ENCODE measurements at regions not wholly inside any gene's neighbourhood (a gene's known extent, or its start where the extent isn't known, plus 50 kb on each side); places are given as distances from the start of the nearest gene placed in this dataset.
A peak's percentile ranks its signal among the peaks of the same experiment; 100 is the strongest.

- H4K8ac ChIP-seq (ENCODE audit: low read depth, low read length), result no peak overlapping the region
- H2BK5ac ChIP-seq (ENCODE audit: low read length), result no peak overlapping the region
- no peak for DNase-seq
- no peaks in the 10 kb centered on the region for H3K79me1 ChIP-seq (ENCODE audit: low read length)
- H3K4me2 ChIP-seq (ENCODE audit: low read length), result no peak overlapping the region
- H4K5ac ChIP-seq (ENCODE audit: low read length), result no peak overlapping the region
- no peak overlapping the region for H3K56ac ChIP-seq (ENCODE audit: low read length)
- no peaks in the 10 kb centered on the region for H3K36me3 ChIP-seq (ENCODE audit: control insufficient read depth, insufficient read depth, low read length)
- no peak overlapping the region for H3K27ac ChIP-seq (ENCODE audit: low read depth, low read length)
- H3K79me2 ChIP-seq (ENCODE audit: control insufficient read depth, insufficient read depth, low read length), result no peaks in the 10 kb centered on the region
- no peak overlapping the region for H2BK15ac ChIP-seq (replicated peaks; ENCODE audit: low read depth)
- no peaks in the 10 kb centered on the region for H3K27me3 ChIP-seq (ENCODE audit: insufficient read depth, low read length, poor library complexity)
- no peak overlapping the region for H2BK120ac ChIP-seq (ENCODE audit: low read depth, low read length)
- no peaks in the 10 kb centered on the region for H3K4me1 ChIP-seq (ENCODE audit: control insufficient read depth, low read depth, low read length)
- no peak overlapping the region for H3K4ac ChIP-seq (ENCODE audit: low read depth, low read length)
- H3K4me3 ChIP-seq (ENCODE audit: low read length), result no peak overlapping the region
- no peak overlapping the region for H3K9ac ChIP-seq (ENCODE audit: low read length)
- no peak overlapping the region for H3K23ac ChIP-seq (ENCODE audit: low read length)
- no peak overlapping the region for H2AK5ac ChIP-seq (ENCODE audit: low read length)
- no peak overlapping the region for H3K18ac ChIP-seq (ENCODE audit: low read length)
Observed at GRCh38 chr5:58148254-58148775, 311.6 kb downstream of the PLK2 start.

GRCh38 chr5:58145397-58145934 lies 314.4 kb downstream of the PLK2 start:
- Histone ChIP-seq H3K4me3 (ENCODE audit: low read length) (no peak overlapping the region), H3K27ac (ENCODE audit: low read depth, low read length) (no peak overlapping the region), H4K8ac (ENCODE audit: low read depth, low read length) (no peak overlapping the region), H3K9ac (ENCODE audit: low read length) (no peak overlapping the region), H3K79me1 (ENCODE audit: low read length) (no peaks in the 10 kb centered on the region), H3K4me2 (ENCODE audit: low read length) (no peak overlapping the region), H3K56ac (ENCODE audit: low read length) (no peak overlapping the region), H3K79me2 (ENCODE audit: control insufficient read depth, insufficient read depth, low read length) (no peaks in the 10 kb centered on the region), H3K4me1 (ENCODE audit: control insufficient read depth, low read depth, low read length) (no peaks in the 10 kb centered on the region), H3K4ac (ENCODE audit: low read depth, low read length) (peak overlapping the region; percentile 3), H2AK5ac (ENCODE audit: low read length) (no peak overlapping the region), H2BK5ac (ENCODE audit: low read length) (no peak overlapping the region), H3K27me3 (ENCODE audit: insufficient read depth, low read length, poor library complexity) (no peaks in the 10 kb centered on the region), H3K36me3 (ENCODE audit: control insufficient read depth, insufficient read depth, low read length) (no peaks in the 10 kb centered on the region), H4K5ac (ENCODE audit: low read length) (no peak overlapping the region), H2BK15ac (replicated peaks; ENCODE audit: low read depth) (no peak overlapping the region), H2BK120ac (ENCODE audit: low read depth, low read length) (no peak overlapping the region), H3K23ac (ENCODE audit: low read length) (no peak overlapping the region), H3K18ac (ENCODE audit: low read length) (no peak overlapping the region)
- no peak for DNase-seq
- no CpG with 5 or more reads among the region's 11 CpGs for WGBS (ENCODE audit: extremely low coverage, insufficient coverage, low lambda C conversion rate)

- no peak overlapping the region for H3K23ac ChIP-seq (ENCODE audit: low read length)
- no peak overlapping the region for H3K56ac ChIP-seq (ENCODE audit: low read length)
- H3K27me3 ChIP-seq (ENCODE audit: insufficient read depth, low read length, poor library complexity), result no peaks in the 10 kb centered on the region
- no peak overlapping the region for H3K18ac ChIP-seq (ENCODE audit: low read length)
- no peak overlapping the region for H2AK5ac ChIP-seq (ENCODE audit: low read length)
- H3K79me2 ChIP-seq (ENCODE audit: control insufficient read depth, insufficient read depth, low read length), result no peaks in the 10 kb centered on the region
- no peak overlapping the region for H3K4me2 ChIP-seq (ENCODE audit: low read length)
- no peaks in the 10 kb centered on the region for H3K4me1 ChIP-seq (ENCODE audit: control insufficient read depth, low read depth, low read length)
- H4K8ac ChIP-seq (ENCODE audit: low read depth, low read length), result no peak overlapping the region
- H2BK120ac ChIP-seq (ENCODE audit: low read depth, low read length), result no peak overlapping the region
- H3K27ac ChIP-seq (ENCODE audit: low read depth, low read length), result no peak overlapping the region
- H4K5ac ChIP-seq (ENCODE audit: low read length), result no peak overlapping the region
- H3K9ac ChIP-seq (ENCODE audit: low read length), result no peak overlapping the region
- no peaks in the 10 kb centered on the region for H3K79me1 ChIP-seq (ENCODE audit: low read length)
- no peak for DNase-seq
- H2BK5ac ChIP-seq (ENCODE audit: low read length), result no peak overlapping the region
- no peak overlapping the region for H2BK15ac ChIP-seq (replicated peaks; ENCODE audit: low read depth)
- WGBS (ENCODE audit: extremely low coverage, insufficient coverage, low lambda C conversion rate), result no CpG with 5 or more reads among the region's 2 CpGs
- H3K4ac ChIP-seq (ENCODE audit: low read depth, low read length), result no peak overlapping the region
- H3K4me3 ChIP-seq (ENCODE audit: low read length), result no peak overlapping the region
- H3K36me3 ChIP-seq (ENCODE audit: control insufficient read depth, insufficient read depth, low read length), result no peaks in the 10 kb centered on the region
Observed at GRCh38 chr5:58143727-58144126, 316.2 kb downstream of the PLK2 start.

- no peak overlapping the region for H2AK5ac ChIP-seq (ENCODE audit: low read length)
- no peak overlapping the region for H3K27ac ChIP-seq (ENCODE audit: low read depth, low read length)
- no peaks in the 10 kb centered on the region for H3K79me2 ChIP-seq (ENCODE audit: control insufficient read depth, insufficient read depth, low read length)
- H3K36me3 ChIP-seq (ENCODE audit: control insufficient read depth, insufficient read depth, low read length), result no peaks in the 10 kb centered on the region
- H3K4ac ChIP-seq (ENCODE audit: low read depth, low read length), result no peak overlapping the region
- H3K27me3 ChIP-seq (ENCODE audit: insufficient read depth, low read length, poor library complexity), result no peaks in the 10 kb centered on the region
- no peak overlapping the region for H3K9ac ChIP-seq (ENCODE audit: low read length)
- DNase-seq, result no peak
- H2BK15ac ChIP-seq (replicated peaks; ENCODE audit: low read depth), result no peak overlapping the region
- no peak overlapping the region for H2BK5ac ChIP-seq (ENCODE audit: low read length)
- H3K18ac ChIP-seq (ENCODE audit: low read length), result no peak overlapping the region
- no peak overlapping the region for H3K4me2 ChIP-seq (ENCODE audit: low read length)
- no peak overlapping the region for H2BK120ac ChIP-seq (ENCODE audit: low read depth, low read length)
- no CpG with 5 or more reads among the region's 1 CpG for WGBS (ENCODE audit: extremely low coverage, insufficient coverage, low lambda C conversion rate)
- H3K4me3 ChIP-seq (ENCODE audit: low read length), result no peak overlapping the region
- H4K8ac ChIP-seq (ENCODE audit: low read depth, low read length), result no peak overlapping the region
- H3K23ac ChIP-seq (ENCODE audit: low read length), result no peak overlapping the region
- H4K5ac ChIP-seq (ENCODE audit: low read length), result no peak overlapping the region
- no peaks in the 10 kb centered on the region for H3K4me1 ChIP-seq (ENCODE audit: control insufficient read depth, low read depth, low read length)
- H3K79me1 ChIP-seq (ENCODE audit: low read length), result no peaks in the 10 kb centered on the region
- H3K56ac ChIP-seq (ENCODE audit: low read length), result no peak overlapping the region
Observed at GRCh38 chr5:58143181-58143580, 316.7 kb downstream of the PLK2 start.

- no peak overlapping the region for H4K8ac ChIP-seq (ENCODE audit: low read depth, low read length)
- H3K18ac ChIP-seq (ENCODE audit: low read length), result no peak overlapping the region
- no peak overlapping the region for H2BK15ac ChIP-seq (replicated peaks; ENCODE audit: low read depth)
- no CpG with 5 or more reads among the region's 2 CpGs for WGBS (ENCODE audit: extremely low coverage, insufficient coverage, low lambda C conversion rate)
- no peak overlapping the region for H2BK120ac ChIP-seq (ENCODE audit: low read depth, low read length)
- no peak overlapping the region for H3K9ac ChIP-seq (ENCODE audit: low read length)
- H2BK5ac ChIP-seq (ENCODE audit: low read length), result no peak overlapping the region
- H3K27me3 ChIP-seq (ENCODE audit: insufficient read depth, low read length, poor library complexity), result no peaks in the 10 kb centered on the region
- no peak overlapping the region for H3K27ac ChIP-seq (ENCODE audit: low read depth, low read length)
- no peaks in the 10 kb centered on the region for H3K36me3 ChIP-seq (ENCODE audit: control insufficient read depth, insufficient read depth, low read length)
- no peak overlapping the region for H3K56ac ChIP-seq (ENCODE audit: low read length)
- DNase-seq, result no peak
- H3K4me3 ChIP-seq (ENCODE audit: low read length), result no peak overlapping the region
- no peak overlapping the region for H3K4me2 ChIP-seq (ENCODE audit: low read length)
- no peak overlapping the region for H2AK5ac ChIP-seq (ENCODE audit: low read length)
- no peak overlapping the region for H4K5ac ChIP-seq (ENCODE audit: low read length)
- H3K79me2 ChIP-seq (ENCODE audit: control insufficient read depth, insufficient read depth, low read length), result no peaks in the 10 kb centered on the region
- H3K23ac ChIP-seq (ENCODE audit: low read length), result no peak overlapping the region
- H3K4ac ChIP-seq (ENCODE audit: low read depth, low read length), result no peak overlapping the region
- no peaks in the 10 kb centered on the region for H3K79me1 ChIP-seq (ENCODE audit: low read length)
- H3K4me1 ChIP-seq (ENCODE audit: control insufficient read depth, low read depth, low read length), result no peaks in the 10 kb centered on the region
Observed at GRCh38 chr5:58138791-58139190, 321.1 kb downstream of the PLK2 start.

GRCh38 chr5:58136406-58136805 lies 323.5 kb downstream of the PLK2 start:
- no peak overlapping the region for H3K4ac ChIP-seq (ENCODE audit: low read depth, low read length)
- no peaks in the 10 kb centered on the region for H3K79me1 ChIP-seq (ENCODE audit: low read length)
- H3K9ac ChIP-seq (ENCODE audit: low read length), result no peak overlapping the region
- H3K4me2 ChIP-seq (ENCODE audit: low read length), result no peak overlapping the region
- H4K5ac ChIP-seq (ENCODE audit: low read length), result no peak overlapping the region
- no peaks in the 10 kb centered on the region for H3K79me2 ChIP-seq (ENCODE audit: control insufficient read depth, insufficient read depth, low read length)
- no peak overlapping the region for H3K27ac ChIP-seq (ENCODE audit: low read depth, low read length)
- H3K56ac ChIP-seq (ENCODE audit: low read length), result no peak overlapping the region
- H2BK5ac ChIP-seq (ENCODE audit: low read length), result no peak overlapping the region
- WGBS (ENCODE audit: extremely low coverage, insufficient coverage, low lambda C conversion rate), result no CpG with 5 or more reads among the region's 5 CpGs
- no peak overlapping the region for H4K8ac ChIP-seq (ENCODE audit: low read depth, low read length)
- H3K4me3 ChIP-seq (ENCODE audit: low read length), result no peak overlapping the region
- no peaks in the 10 kb centered on the region for H3K4me1 ChIP-seq (ENCODE audit: control insufficient read depth, low read depth, low read length)
- no peak for DNase-seq
- no peak overlapping the region for H3K23ac ChIP-seq (ENCODE audit: low read length)
- H2BK15ac ChIP-seq (replicated peaks; ENCODE audit: low read depth), result no peak overlapping the region
- no peaks in the 10 kb centered on the region for H3K27me3 ChIP-seq (ENCODE audit: insufficient read depth, low read length, poor library complexity)
- H3K36me3 ChIP-seq (ENCODE audit: control insufficient read depth, insufficient read depth, low read length), result no peaks in the 10 kb centered on the region
- H2AK5ac ChIP-seq (ENCODE audit: low read length), result no peak overlapping the region
- no peak overlapping the region for H2BK120ac ChIP-seq (ENCODE audit: low read depth, low read length)
- no peak overlapping the region for H3K18ac ChIP-seq (ENCODE audit: low read length)
